GM12878 (cell line): ENCODE measurements at regions not wholly inside any gene's neighbourhood (a gene's known extent, or its start where the extent isn't known, plus 50 kb on each side); places are given as distances from the start of the nearest gene placed in this dataset.
A peak's percentile ranks its signal among the peaks of the same experiment; 100 is the strongest.

Source experiments
- ATAC-seq: fragments of 200-7000 bp; cut with Tn5 transposase; 3 replicates; pipeline ENCODE4 v1.9.1; 2020; ENCODE audit warnings: mild to moderate bottlenecking, moderate library complexity
- BruUV-seq: library from RNA; stranded (reverse); fragments of 400-500 nt; replicated peaks from 2 replicates; lab custom pipeline; 2021; lab: Mats Ljungman, UMichigan
- CTCF ChIA-PET: fragments of 300-600 bp; sonication (Branson Sonifier 250); formaldehyde crosslinking; extraction: SDS; loops from one replicate; lab custom pipeline; 2021; ENCODE audit warnings: inconsistent platforms; lab: Yijun Ruan, JAX
- POLR2A ChIA-PET: fragments of 350-600 bp; formaldehyde crosslinking; extraction: SDS; loops from one replicate; lab custom pipeline; 2021; ENCODE audit warnings: inconsistent platforms; lab: Charles Lee
- RAD21 ChIA-PET: fragments of 300-600 bp; sonication (Branson Sonifier 250); formaldehyde crosslinking; loops from one replicate; lab custom pipeline; 2023; ENCODE audit warnings: antibody characterized with exemption; ENCODE audit not compliant: unreplicated experiment; lab: Charles Lee
- SMC1A ChIA-PET: fragments of 300-600 bp; sonication (Branson Sonifier 250); formaldehyde crosslinking; loops from one replicate; lab custom pipeline; 2023; ENCODE audit not compliant: unreplicated experiment, uncharacterized antibody; lab: Charles Lee
- DNase-seq: peaks from one replicate; pipeline ENCODE4 v3.0.0-alpha.2; 2011; ENCODE audit warnings: low read depth, low spot score
- FAIRE-seq: peaks from 3 replicates; lab custom pipeline; 2011; peaks lifted over from hg19 to GRCh38; lab: Jason Lieb, UNC
- H2AFZ ChIP-seq: 2 replicates; pipeline ENCODE4 v1.6.0; 2011; ENCODE audit warnings: low read depth, low read length, control low read depth; ENCODE audit not compliant: control insufficient read depth
- H3K27ac ChIP-seq: 2 replicates; pipeline ENCODE4 v1.5.1; 2011; ENCODE audit warnings: control low read depth; ENCODE audit not compliant: control insufficient read depth, insufficient read depth
- H3K27me3 ChIP-seq, 2 experiments: replicated peaks in 1 of 2; 2 replicates each; pipeline versions ENCODE4 v1.6.0 to v1.6.1; 2011; ENCODE audit warnings: low read length in 1 of 2; ENCODE audit not compliant: control insufficient read depth in 2 of 2, insufficient read depth in 2 of 2
- H3K36me3 ChIP-seq, 2 experiments: 2 replicates each; pipeline ENCODE4 v1.5.1; 2011; ENCODE audit warnings: low read length in 1 of 2; ENCODE audit not compliant: control insufficient read depth in 2 of 2, insufficient read depth in 2 of 2
- H3K4me1 ChIP-seq: 2 replicates; pipeline ENCODE4 v1.6.1; 2011; ENCODE audit warnings: mild to moderate bottlenecking, low read length, moderate library complexity, mixed read lengths; ENCODE audit not compliant: control insufficient read depth, insufficient read depth
- H3K4me2 ChIP-seq: 2 replicates; pipeline ENCODE4 v1.6.0; 2011; ENCODE audit warnings: control low read depth; ENCODE audit not compliant: control insufficient read depth, insufficient read depth
- H3K4me3 ChIP-seq: fragments of 200-600 bp; sonication (generic); 2 replicates; pipeline ENCODE4 v1.5.1; 2016
- H3K79me2 ChIP-seq: 2 replicates; pipeline ENCODE4 v1.6.0; 2011; ENCODE audit warnings: low read length; ENCODE audit not compliant: control insufficient read depth, insufficient read depth
- H3K9ac ChIP-seq: 2 replicates; pipeline ENCODE4 v1.8.0; 2011; ENCODE audit warnings: low read length, control low read depth, mixed read lengths; ENCODE audit not compliant: control insufficient read depth, insufficient read depth
- H3K9me3 ChIP-seq: replicated peaks from 3 replicates; pipeline ENCODE4 v1.5.1; 2011; ENCODE audit warnings: mild to moderate bottlenecking, low read length; ENCODE audit not compliant: control insufficient read depth, insufficient read depth
- H4K20me1 ChIP-seq: 2 replicates; pipeline ENCODE4 v1.6.0; 2011; ENCODE audit not compliant: control insufficient read depth, insufficient read depth
- CBX3 ChIP-seq: fragments of 200-600 bp; sonication (generic); IDR thresholded peaks from 2 replicates; pipeline ENCODE4 v1.6.1; 2016; ENCODE audit warnings: low read depth, borderline replicate concordance
- CEBPB ChIP-seq, 2 experiments: fragments of 150-350 bp in 1 of 2; IDR thresholded peaks; 2 replicates each; pipeline ENCODE4 v1.6.1; 2012 to 2014; ENCODE audit warnings: low read depth in 2 of 2, low read length in 2 of 2, borderline replicate concordance in 1 of 2, inconsistent platforms in 1 of 2
- HDAC6 ChIP-seq: fragments of 200-600 bp; sonication (generic); IDR thresholded peaks from one replicate; pipeline ENCODE4 v1.8.0; 2017; ENCODE audit warnings: antibody characterized with exemption; ENCODE audit not compliant: unreplicated experiment
- RAD51 ChIP-seq: fragments of 450-650 bp; IDR thresholded peaks from 2 replicates; pipeline ENCODE4 v1.6.1; 2016; ENCODE audit warnings: moderate library complexity, mild to moderate bottlenecking, inconsistent platforms
- ZZZ3 ChIP-seq: IDR thresholded peaks from 2 replicates; pipeline ENCODE4 v1.6.1; 2011; ENCODE audit warnings: low read depth; ENCODE audit not compliant: control insufficient read depth, insufficient read length
- WGBS: methylation state at CpG from one replicate; pipeline ENCODE4 v1.1.6; 2016; ENCODE audit warnings: low lambda C conversion rate; ENCODE audit not compliant: insufficient replicate concordance, insufficient coverage; ENCODE audit errors: missing lambda C conversion rate; 5-methylcytosine and 5-hydroxymethylcytosine counted together
- in situ Hi-C: fragments of 300-500 bp; cut with MboI; formaldehyde crosslinking; loops from 9 replicates; pipeline ENCODE4 v1.14.3; 2018; ENCODE audit warnings: mixed read lengths
- intact Hi-C: fragments of 100-400 bp; cut with micrococcal nuclease; formaldehyde crosslinking; loops from one replicate; pipeline ENCODE4 v1.14.2; 2022; ENCODE audit not compliant: unreplicated experiment
- TF ChIP-seq, protein P1 (sequence below), 3 experiments: IDR thresholded peaks in 2 of 3; conservative IDR thresholded peaks in 1 of 3; 2 replicates each; pipeline ENCODE4 v1.5.1; 2011; ENCODE audit warnings: low read depth in 3 of 3, low read length in 3 of 3, mild to moderate bottlenecking in 3 of 3, control low read depth in 2 of 3, moderate library complexity in 2 of 3, inconsistent platforms in 1 of 3, mixed read lengths in 1 of 3; ENCODE audit not compliant: control insufficient read depth in 2 of 3, insufficient read depth in 1 of 3; ENCODE audit errors: extremely low read depth in 1 of 3
- TF ChIP-seq, protein P2 (sequence below): IDR thresholded peaks from 2 replicates; pipeline ENCODE4 v1.6.1; 2012; ENCODE audit warnings: low read depth, low read length, improper control_type of control experiment

- TF ChIP-seq, protein P1, sequence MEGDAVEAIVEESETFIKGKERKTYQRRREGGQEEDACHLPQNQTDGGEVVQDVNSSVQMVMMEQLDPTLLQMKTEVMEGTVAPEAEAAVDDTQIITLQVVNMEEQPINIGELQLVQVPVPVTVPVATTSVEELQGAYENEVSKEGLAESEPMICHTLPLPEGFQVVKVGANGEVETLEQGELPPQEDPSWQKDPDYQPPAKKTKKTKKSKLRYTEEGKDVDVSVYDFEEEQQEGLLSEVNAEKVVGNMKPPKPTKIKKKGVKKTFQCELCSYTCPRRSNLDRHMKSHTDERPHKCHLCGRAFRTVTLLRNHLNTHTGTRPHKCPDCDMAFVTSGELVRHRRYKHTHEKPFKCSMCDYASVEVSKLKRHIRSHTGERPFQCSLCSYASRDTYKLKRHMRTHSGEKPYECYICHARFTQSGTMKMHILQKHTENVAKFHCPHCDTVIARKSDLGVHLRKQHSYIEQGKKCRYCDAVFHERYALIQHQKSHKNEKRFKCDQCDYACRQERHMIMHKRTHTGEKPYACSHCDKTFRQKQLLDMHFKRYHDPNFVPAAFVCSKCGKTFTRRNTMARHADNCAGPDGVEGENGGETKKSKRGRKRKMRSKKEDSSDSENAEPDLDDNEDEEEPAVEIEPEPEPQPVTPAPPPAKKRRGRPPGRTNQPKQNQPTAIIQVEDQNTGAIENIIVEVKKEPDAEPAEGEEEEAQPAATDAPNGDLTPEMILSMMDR (IDR thresholded peaks at IDR 0.05 in 2 of 3, conservative IDR thresholded peaks at IDR 0.05 in 1 of 3; ENCODE audit: control insufficient read depth in 2 of 3, extremely low read depth in 1 of 3, insufficient read depth in 1 of 3, low read depth in 3 of 3, low read length in 3 of 3) = peak; percentile 23 to 50 (median 49); a peak in 5 of 6 replicates
- TF ChIP-seq, protein P2, sequence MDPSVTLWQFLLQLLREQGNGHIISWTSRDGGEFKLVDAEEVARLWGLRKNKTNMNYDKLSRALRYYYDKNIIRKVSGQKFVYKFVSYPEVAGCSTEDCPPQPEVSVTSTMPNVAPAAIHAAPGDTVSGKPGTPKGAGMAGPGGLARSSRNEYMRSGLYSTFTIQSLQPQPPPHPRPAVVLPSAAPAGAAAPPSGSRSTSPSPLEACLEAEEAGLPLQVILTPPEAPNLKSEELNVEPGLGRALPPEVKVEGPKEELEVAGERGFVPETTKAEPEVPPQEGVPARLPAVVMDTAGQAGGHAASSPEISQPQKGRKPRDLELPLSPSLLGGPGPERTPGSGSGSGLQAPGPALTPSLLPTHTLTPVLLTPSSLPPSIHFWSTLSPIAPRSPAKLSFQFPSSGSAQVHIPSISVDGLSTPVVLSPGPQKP = no peak
- TF ChIP-seq CEBPB (IDR thresholded peaks at IDR 0.05; ENCODE audit: borderline replicate concordance in 1 of 2, low read depth in 2 of 2, low read length in 2 of 2) = no peak
Observed at GRCh38 chr4:54971474-54971950, 153.9 kb downstream of the KDR start (continued).

GRCh38 chr4:54967289-54967688 is 158.1 kb downstream of the KDR start:
- no peaks in the 10 kb centered on the region for H4K20me1 ChIP-seq
- H3K79me2 ChIP-seq = no peaks in the 10 kb centered on the region
- FAIRE-seq (no peak), ATAC-seq (no peak), DNase-seq (no peak)
- no peak for TF ChIP-seq RAD51
- TF ChIP-seq CBX3 = no peak
- TF ChIP-seq ZZZ3 = no peak
- TF ChIP-seq HDAC6 = no peak
- H3K27me3 ChIP-seq = no peaks in the 10 kb centered on the region
- ChIA-PET POLR2A (no interaction called here), RAD21 (no interaction called here), CTCF (interaction anchor here (0.5 kb wide), 1 partner anchor 90 kb away, joined by 3 read pairs; no protein-coding TSS in a partner anchor), SMC1A (no interaction called here)
- in situ Hi-C loops (loop anchor here (10.0 kb wide), 3 partner anchors 282 to 642 kb away; no protein-coding TSS in a partner anchor), intact Hi-C loops (no loop called here)
- no peaks in the 10 kb centered on the region for H3K4me1 ChIP-seq
- BruUV-seq = no TSS peak
- H3K4me2 ChIP-seq = no peak overlapping the region
- H3K9ac ChIP-seq = no peak overlapping the region
- H2AFZ ChIP-seq = no peak overlapping the region
- 39% methylated on average over 3 of the region's 3 CpGs for WGBS
- no peak overlapping the region for H3K27ac ChIP-seq
- no peaks in the 10 kb centered on the region for H3K9me3 ChIP-seq
- no peaks in the 10 kb centered on the region for H3K36me3 ChIP-seq
- no peak overlapping the region for H3K4me3 ChIP-seq
